HepG2 (cell line): ENCODE measurements at regions not wholly inside any gene's neighbourhood (a gene's known extent, or its start where the extent isn't known, plus 50 kb on each side); places are given as distances from the start of the nearest gene placed in this dataset.

Experiments used
- ATAC-seq: fragments of 200-7000 bp; cut with Tn5 transposase; 3 replicates; pipeline ENCODE4 v1.9.1; 2020; ENCODE audit warnings: mild to moderate bottlenecking, moderate library complexity
- BruUV-seq: library from RNA; stranded (reverse); fragments of 400-500 nt; replicated peaks from 2 replicates; lab custom pipeline; 2021; lab: Mats Ljungman, UMichigan
- CTCF ChIA-PET: fragments of 300-600 bp; formaldehyde crosslinking; extraction: SDS; loops from one replicate; lab custom pipeline; 2021; ENCODE audit warnings: low total read pairs, inconsistent platforms, low intra/inter-chr PET ratio; lab: Yijun Ruan, JAX
- POLR2A ChIA-PET: fragments of 350-600 bp; sonication (Branson Sonifier 250); formaldehyde crosslinking; loops from one replicate; lab custom pipeline; 2020; ENCODE audit warnings: antibody characterized with exemption, inconsistent platforms; lab: Yijun Ruan, JAX
- DNase-seq: peaks from one replicate; pipeline ENCODE4 v3.0.0-alpha.2; 2015; ENCODE audit warnings: low spot score
- FAIRE-seq: peaks from 3 replicates; lab custom pipeline; 2011; peaks lifted over from hg19 to GRCh38; lab: Jason Lieb, UNC
- H2AFZ ChIP-seq: one replicate; pipeline ENCODE4 v1.6.1; 2011; ENCODE audit warnings: low read length, inconsistent platforms
- H3K27ac ChIP-seq: fragments of 300-600 bp; 3 replicates; pipeline ENCODE4 v1.8.0; 2011; ENCODE audit warnings: mixed run types, mild to moderate bottlenecking, mixed read lengths, low read length, inconsistent platforms; ENCODE audit not compliant: insufficient read depth; ENCODE audit errors: extremely low read length
- H3K27me3 ChIP-seq, 2 experiments: fragments of 200-600 bp in 1 of 2; 2 replicates in 1 of 2; 3 replicates in 1 of 2; pipeline versions ENCODE4 v1.6.0 to v1.8.0; 2011; ENCODE audit warnings: low read length in 2 of 2, mild to moderate bottlenecking in 2 of 2, moderate library complexity in 2 of 2, inconsistent platforms in 1 of 2; ENCODE audit not compliant: insufficient read depth in 2 of 2, control insufficient read depth in 1 of 2
- H3K36me3 ChIP-seq, 2 experiments: fragments of 200-600 bp in 1 of 2; replicated peaks in 1 of 2; 2 replicates in 1 of 2; 3 replicates in 1 of 2; pipeline versions ENCODE4 v1.5.1 to v1.8.0; 2011; ENCODE audit warnings: low read length in 2 of 2, inconsistent platforms in 1 of 2; ENCODE audit not compliant: insufficient read depth in 2 of 2, control insufficient read depth in 1 of 2
- H3K4me1 ChIP-seq: 2 replicates; pipeline ENCODE4 v1.5.1; 2012; ENCODE audit warnings: low read length, inconsistent platforms; ENCODE audit not compliant: insufficient read depth
- H3K4me2 ChIP-seq: 2 replicates; pipeline ENCODE4 v1.6.0; 2011; ENCODE audit warnings: low read depth, low read length, inconsistent platforms
- H3K4me3 ChIP-seq, 3 experiments: fragments of 200-600 bp in 1 of 3; sonication (generic), shearing (Covaris generic) in 1 of 3; replicated peaks in 1 of 3; 2 replicates each; pipeline ENCODE4 v1.5.1; 2011 to 2016; ENCODE audit warnings: low read length in 3 of 3, inconsistent platforms in 2 of 3, low read depth in 2 of 3, mild to moderate bottlenecking in 2 of 3, control low read depth in 1 of 3, mixed read lengths in 1 of 3; ENCODE audit not compliant: insufficient read depth in 1 of 3
- H3K79me2 ChIP-seq: one replicate; pipeline ENCODE4 v1.6.1; 2011; ENCODE audit warnings: low read length, inconsistent platforms; ENCODE audit not compliant: insufficient read depth
- H3K9ac ChIP-seq: 2 replicates; pipeline ENCODE4 v1.6.0; 2011; ENCODE audit warnings: mild to moderate bottlenecking, low read depth, low read length, inconsistent platforms; ENCODE audit not compliant: insufficient read depth
- H3K9me3 ChIP-seq: 2 replicates; pipeline ENCODE4 v1.5.1; 2012; ENCODE audit warnings: mild to moderate bottlenecking, low read length
- H4K20me1 ChIP-seq: 2 replicates; pipeline ENCODE4 v1.6.0; 2011; ENCODE audit warnings: inconsistent platforms, mild to moderate bottlenecking, low read length, moderate library complexity; ENCODE audit not compliant: insufficient read depth
- ADNP ChIP-seq: sonication (generic); formaldehyde crosslinking; IDR thresholded peaks from 2 replicates; pipeline ENCODE4 v1.4.0; 2020; ENCODE audit warnings: missing genetic modification reagents
- HNRNPUL1 ChIP-seq: fragments of 200-400 bp; formaldehyde crosslinking; IDR thresholded peaks from 2 replicates; pipeline ENCODE4 v1.6.1; 2017; ENCODE audit warnings: low read depth, mild to moderate bottlenecking, low read length, moderate library complexity
- HOXA9 ChIP-seq: sonication (generic); formaldehyde crosslinking; IDR thresholded peaks from 2 replicates; pipeline ENCODE4 v1.8.1; 2022; ENCODE audit warnings: missing genetic modification reagents, mild to moderate bottlenecking, moderate library complexity, borderline replicate concordance
- KLF13 ChIP-seq: sonication (generic); formaldehyde crosslinking; IDR thresholded peaks from 2 replicates; pipeline ENCODE4 v1.4.0; 2020; ENCODE audit warnings: mild to moderate bottlenecking, missing genetic modification reagents
- MBD4 ChIP-seq: IDR thresholded peaks from 2 replicates; pipeline ENCODE4 v1.6.1; 2012; ENCODE audit warnings: low read length, inconsistent platforms, borderline replicate concordance
- MTA3 ChIP-seq: sonication (generic); formaldehyde crosslinking; IDR thresholded peaks from 2 replicates; pipeline ENCODE4 v1.4.0; 2020; ENCODE audit warnings: missing genetic modification reagents
- PBX2 ChIP-seq: IDR thresholded peaks from 2 replicates; pipeline ENCODE4 v1.6.1; 2016; ENCODE audit warnings: control low read depth
- RNF219 ChIP-seq: sonication (generic); formaldehyde crosslinking; IDR thresholded peaks from 2 replicates; pipeline ENCODE4 v1.5.0; 2020; ENCODE audit warnings: mild to moderate bottlenecking, missing genetic modification reagents
- SMC3 ChIP-seq: IDR thresholded peaks from 2 replicates; pipeline ENCODE4 v1.6.1; 2011; ENCODE audit warnings: low read length, improper control_type of control experiment
- SP140L ChIP-seq: sonication (generic); formaldehyde crosslinking; IDR thresholded peaks from 2 replicates; pipeline ENCODE4 v1.4.0; 2020; ENCODE audit warnings: missing genetic modification reagents, borderline replicate concordance
- SP5 ChIP-seq: IDR thresholded peaks from 2 replicates; pipeline ENCODE4 v1.6.1; 2016; ENCODE audit warnings: low read depth, borderline replicate concordance
- ZNF12 ChIP-seq: sonication (generic); formaldehyde crosslinking; IDR thresholded peaks from 2 replicates; pipeline ENCODE4 v1.5.0; 2020; ENCODE audit warnings: missing genetic modification reagents
- ZNF674 ChIP-seq: sonication (generic); formaldehyde crosslinking; IDR thresholded peaks from 2 replicates; pipeline ENCODE4 v1.5.0; 2020; ENCODE audit warnings: low read depth, mild to moderate bottlenecking, missing genetic modification reagents
- ZNF746 ChIP-seq: sonication (generic); formaldehyde crosslinking; IDR thresholded peaks from 2 replicates; pipeline ENCODE4 v1.8.0; 2022; ENCODE audit warnings: mild to moderate bottlenecking, missing genetic modification reagents
- ZUFSP ChIP-seq: sonication (generic); formaldehyde crosslinking; IDR thresholded peaks from 2 replicates; pipeline ENCODE4 v1.9.0; 2021; ENCODE audit warnings: missing genetic modification reagents, mild to moderate bottlenecking, borderline replicate concordance
- WGBS: methylation state at CpG from one replicate; pipeline ENCODE4 v1.1.6; 2017; ENCODE audit warnings: low lambda C conversion rate; 5-methylcytosine and 5-hydroxymethylcytosine counted together
- in situ Hi-C: cut with HindIII; loops from 2 replicates; pipeline ENCODE4 v1.10.0; 2017; ENCODE audit warnings: low pct_unique_long_range_greater_than_20kb; ENCODE audit not compliant: extremely low pct_ligation_motif_present
- intact Hi-C: fragments of 100-400 bp; cut with micrococcal nuclease; formaldehyde crosslinking; loops from one replicate; pipeline ENCODE4 v1.10.0; 2022; ENCODE audit not compliant: unreplicated experiment
- TF ChIP-seq, protein P1 (sequence below): sonication (generic); formaldehyde crosslinking; IDR thresholded peaks from 2 replicates; pipeline ENCODE4 v1.5.1; 2020; ENCODE audit warnings: missing genetic modification reagents, mild to moderate bottlenecking, borderline replicate concordance

GRCh38 chr2:33873076-33873605 is 274.0 kb upstream of the FAM98A start:
- H3K4me3 ChIP-seq, result no peak overlapping the region
- BruUV-seq, result no TSS peak
- no peaks in the 10 kb centered on the region for H3K27me3 ChIP-seq
- ATAC-seq (no peak), DNase-seq (no peak), FAIRE-seq (no peak)
- H3K79me2 ChIP-seq, result no peaks in the 10 kb centered on the region
- H3K36me3 ChIP-seq, result no peaks in the 10 kb centered on the region
- WGBS, result 6% methylated on average over 1 of the region's 1 CpG
- H3K9ac ChIP-seq, result no peak overlapping the region
- in situ Hi-C loops, result no loop called here
- TF ChIP-seq MTA3 (CRISPR knock-in tag) (no peak), SMC3 (no peak), PBX2 (CRISPR knock-in tag) (no peak), RNF219 (CRISPR knock-in tag) (no peak), ZNF12 (CRISPR knock-in tag) (no peak), SP140L (CRISPR knock-in tag) (no peak), HOXA9 (CRISPR knock-in tag) (no peak), ZNF674 (CRISPR knock-in tag) (no peak), SP5 (CRISPR knock-in tag) (no peak), MBD4 (no peak), ZUFSP (CRISPR knock-in tag) (no peak), HNRNPUL1 (no peak), KLF13 (CRISPR knock-in tag) (no peak), ZNF746 (no peak), ADNP (CRISPR knock-in tag) (no peak)
- TF ChIP-seq, protein P1, sequence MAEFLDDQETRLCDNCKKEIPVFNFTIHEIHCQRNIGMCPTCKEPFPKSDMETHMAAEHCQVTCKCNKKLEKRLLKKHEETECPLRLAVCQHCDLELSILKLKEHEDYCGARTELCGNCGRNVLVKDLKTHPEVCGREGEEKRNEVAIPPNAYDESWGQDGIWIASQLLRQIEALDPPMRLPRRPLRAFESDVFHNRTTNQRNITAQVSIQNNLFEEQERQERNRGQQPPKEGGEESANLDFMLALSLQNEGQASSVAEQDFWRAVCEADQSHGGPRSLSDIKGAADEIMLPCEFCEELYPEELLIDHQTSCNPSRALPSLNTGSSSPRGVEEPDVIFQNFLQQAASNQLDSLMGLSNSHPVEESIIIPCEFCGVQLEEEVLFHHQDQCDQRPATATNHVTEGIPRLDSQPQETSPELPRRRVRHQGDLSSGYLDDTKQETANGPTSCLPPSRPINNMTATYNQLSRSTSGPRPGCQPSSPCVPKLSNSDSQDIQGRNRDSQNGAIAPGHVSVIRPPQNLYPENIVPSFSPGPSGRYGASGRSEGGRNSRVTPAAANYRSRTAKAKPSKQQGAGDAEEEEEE (CRISPR knock-in tag), result no peak
- peaks cover 26% of the 10 kb centered on the region for H3K9me3 ChIP-seq
- no peaks in the 10 kb centered on the region for H4K20me1 ChIP-seq
- H3K27ac ChIP-seq, result no peak overlapping the region
- H3K4me2 ChIP-seq, result no peak overlapping the region
- H2AFZ ChIP-seq, result no peak overlapping the region
- ChIA-PET CTCF (no interaction called here), POLR2A (no interaction called here)
- intact Hi-C loops, result no loop called here
- no peaks in the 10 kb centered on the region for H3K4me1 ChIP-seq
